Hepatocyte (in vitro differentiated cells): ENCODE measurements at regions not wholly inside any gene's neighbourhood (a gene's known extent, or its start where the extent isn't known, plus 50 kb on each side); places are given as distances from the start of the nearest gene placed in this dataset.

ENCODE experiments used
- DNase-seq: peaks from one replicate; pipeline ENCODE4 v3.0.0-alpha.2; 2016; ENCODE audit warnings: low spot score
- H2AFZ ChIP-seq: fragments of 200-600 bp; sonication (generic); 2 replicates; pipeline ENCODE4 v1.6.0; 2016; ENCODE audit warnings: antibody characterized with exemption, mild to moderate bottlenecking
- H3K27ac ChIP-seq: fragments of 200-600 bp; sonication (generic); 2 replicates; pipeline ENCODE4 v1.5.1; 2016; ENCODE audit warnings: mild to moderate bottlenecking
- H3K27me3 ChIP-seq: fragments of 200-600 bp; sonication (generic); 2 replicates; pipeline ENCODE4 v1.6.1; 2016
- H3K36me3 ChIP-seq: fragments of 200-600 bp; sonication (generic); replicated peaks from 2 replicates; pipeline ENCODE4 v1.5.1; 2016; ENCODE audit warnings: low read depth; ENCODE audit not compliant: insufficient read depth
- H3K4me1 ChIP-seq: fragments of 200-600 bp; sonication (generic); 2 replicates; pipeline ENCODE4 v1.5.1; 2016; ENCODE audit warnings: mild to moderate bottlenecking, moderate library complexity; ENCODE audit not compliant: insufficient read depth
- H3K4me2 ChIP-seq: fragments of 200-600 bp; sonication (generic); 2 replicates; pipeline ENCODE4 v1.6.0; 2016
- H3K4me3 ChIP-seq: fragments of 200-600 bp; sonication (generic); 2 replicates; pipeline ENCODE4 v1.5.1; 2016; ENCODE audit warnings: mild to moderate bottlenecking
- H3K79me2 ChIP-seq: fragments of 200-600 bp; sonication (generic); 2 replicates; pipeline ENCODE4 v1.6.0; 2017; ENCODE audit warnings: mild to moderate bottlenecking
- H3K9me2 ChIP-seq: fragments of 200-600 bp; sonication (generic); replicated peaks from 2 replicates; pipeline ENCODE4 v1.6.0; 2017; ENCODE audit warnings: mild to moderate bottlenecking; ENCODE audit not compliant: insufficient read depth
- H3K9me3 ChIP-seq: fragments of 200-600 bp; sonication (generic); 2 replicates; pipeline ENCODE4 v1.5.1; 2016; ENCODE audit warnings: low read depth, mild to moderate bottlenecking
- H4K20me1 ChIP-seq: fragments of 200-600 bp; sonication (generic); 2 replicates; pipeline ENCODE4 v1.6.0; 2016; ENCODE audit warnings: mild to moderate bottlenecking; ENCODE audit not compliant: insufficient read depth, poor library complexity, severe bottlenecking
- EZH2 ChIP-seq: fragments of 200-600 bp; sonication (generic); IDR thresholded peaks from 2 replicates; pipeline ENCODE4 v1.6.1; 2016; ENCODE audit warnings: antibody characterized with exemption, mild to moderate bottlenecking, borderline replicate concordance
- EZH2phosphoT487 ChIP-seq: fragments of 200-600 bp; sonication (generic); IDR thresholded peaks from one replicate; pipeline ENCODE4 v1.6.1; 2018; ENCODE audit warnings: antibody characterized with exemption, mild to moderate bottlenecking, low read depth, moderate library complexity; ENCODE audit not compliant: unreplicated experiment, severe bottlenecking
- WGBS: methylation state at CpG from one replicate; pipeline ENCODE4 v1.1.6; 2016; ENCODE audit warnings: low lambda C conversion rate; ENCODE audit errors: missing lambda C conversion rate; 5-methylcytosine and 5-hydroxymethylcytosine counted together
- TF ChIP-seq, protein P1 (sequence below): fragments of 200-600 bp; sonication (generic); IDR thresholded peaks from 2 replicates; pipeline ENCODE4 v1.5.1; 2016; ENCODE audit warnings: antibody characterized with exemption, mild to moderate bottlenecking; ENCODE audit not compliant: poor library complexity

DNA sequence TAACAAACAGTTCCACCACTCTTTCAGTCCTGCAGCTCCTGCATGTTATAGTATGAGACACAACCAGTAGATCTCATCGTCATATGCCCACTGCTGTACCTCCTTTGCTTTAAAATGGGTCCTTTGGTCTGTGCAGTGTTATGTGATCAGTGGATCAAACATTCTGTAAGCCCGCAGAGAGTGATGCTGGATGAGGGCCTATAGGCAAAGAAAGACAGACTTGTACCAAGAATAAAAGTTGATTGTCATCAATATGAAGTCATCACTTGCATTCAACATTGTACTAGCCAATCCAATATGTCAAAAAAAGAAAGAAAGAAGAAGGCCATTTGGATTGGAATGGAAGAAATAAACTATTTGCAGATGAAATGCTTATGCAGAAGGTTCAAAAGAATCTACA lies 79.8 kb upstream of the PHYHIPL start:
- 97% methylated on average over 2 of the region's 2 CpGs for WGBS
- Histone ChIP-seq H3K27ac (no peak overlapping the region), H3K36me3 (no peaks in the 10 kb centered on the region), H3K27me3 (no peaks in the 10 kb centered on the region), H3K4me1 (no peaks in the 10 kb centered on the region), H3K9me2 (no peaks in the 10 kb centered on the region), H3K4me2 (no peak overlapping the region), H3K4me3 (no peak overlapping the region), H2AFZ (no peak overlapping the region), H3K79me2 (no peaks in the 10 kb centered on the region), H4K20me1 (no peaks in the 10 kb centered on the region), H3K9me3 (no peaks in the 10 kb centered on the region)
- TF ChIP-seq, protein P1, sequence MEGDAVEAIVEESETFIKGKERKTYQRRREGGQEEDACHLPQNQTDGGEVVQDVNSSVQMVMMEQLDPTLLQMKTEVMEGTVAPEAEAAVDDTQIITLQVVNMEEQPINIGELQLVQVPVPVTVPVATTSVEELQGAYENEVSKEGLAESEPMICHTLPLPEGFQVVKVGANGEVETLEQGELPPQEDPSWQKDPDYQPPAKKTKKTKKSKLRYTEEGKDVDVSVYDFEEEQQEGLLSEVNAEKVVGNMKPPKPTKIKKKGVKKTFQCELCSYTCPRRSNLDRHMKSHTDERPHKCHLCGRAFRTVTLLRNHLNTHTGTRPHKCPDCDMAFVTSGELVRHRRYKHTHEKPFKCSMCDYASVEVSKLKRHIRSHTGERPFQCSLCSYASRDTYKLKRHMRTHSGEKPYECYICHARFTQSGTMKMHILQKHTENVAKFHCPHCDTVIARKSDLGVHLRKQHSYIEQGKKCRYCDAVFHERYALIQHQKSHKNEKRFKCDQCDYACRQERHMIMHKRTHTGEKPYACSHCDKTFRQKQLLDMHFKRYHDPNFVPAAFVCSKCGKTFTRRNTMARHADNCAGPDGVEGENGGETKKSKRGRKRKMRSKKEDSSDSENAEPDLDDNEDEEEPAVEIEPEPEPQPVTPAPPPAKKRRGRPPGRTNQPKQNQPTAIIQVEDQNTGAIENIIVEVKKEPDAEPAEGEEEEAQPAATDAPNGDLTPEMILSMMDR: no peak
- TF ChIP-seq EZH2 (no peak), EZH2phosphoT487 (no peak)
- no peak for DNase-seq

DNA sequence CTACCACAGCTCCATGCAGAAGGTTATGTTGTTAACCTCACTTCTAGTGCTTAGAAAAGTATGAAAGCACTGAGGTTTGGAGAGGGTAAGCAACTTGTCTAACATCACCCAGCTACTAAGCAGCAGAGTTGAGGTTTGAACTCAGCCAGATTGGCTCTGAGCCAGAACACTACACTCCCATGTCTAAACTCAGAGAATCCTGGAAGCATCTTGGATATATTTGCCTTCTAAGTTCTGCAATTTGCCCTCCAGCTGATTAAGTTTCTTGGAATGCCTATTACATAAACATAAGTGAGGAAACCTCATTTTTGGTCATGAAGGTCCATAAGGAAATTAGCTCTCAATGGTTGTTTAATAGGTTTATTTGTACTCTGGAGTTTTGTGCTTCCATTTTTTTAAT lies 78.1 kb upstream of the PHYHIPL start:
- peak; percentile 34 for DNase-seq
- H3K27ac ChIP-seq: peak overlapping the region; percentile 42
- H3K4me3 ChIP-seq: no peak overlapping the region
- no peaks in the 10 kb centered on the region for H4K20me1 ChIP-seq
- H3K4me2 ChIP-seq: peak overlapping the region; percentile 51
- no peaks in the 10 kb centered on the region for H3K36me3 ChIP-seq
- no peak overlapping the region for H2AFZ ChIP-seq
- TF ChIP-seq EZH2: no peak
- no peak for TF ChIP-seq EZH2phosphoT487
- TF ChIP-seq, protein P1: no peak
- H3K9me3 ChIP-seq: no peaks in the 10 kb centered on the region
- no peaks in the 10 kb centered on the region for H3K9me2 ChIP-seq
- H3K79me2 ChIP-seq: no peaks in the 10 kb centered on the region
- no peaks in the 10 kb centered on the region for H3K4me1 ChIP-seq
- H3K27me3 ChIP-seq: no peaks in the 10 kb centered on the region

DNA sequence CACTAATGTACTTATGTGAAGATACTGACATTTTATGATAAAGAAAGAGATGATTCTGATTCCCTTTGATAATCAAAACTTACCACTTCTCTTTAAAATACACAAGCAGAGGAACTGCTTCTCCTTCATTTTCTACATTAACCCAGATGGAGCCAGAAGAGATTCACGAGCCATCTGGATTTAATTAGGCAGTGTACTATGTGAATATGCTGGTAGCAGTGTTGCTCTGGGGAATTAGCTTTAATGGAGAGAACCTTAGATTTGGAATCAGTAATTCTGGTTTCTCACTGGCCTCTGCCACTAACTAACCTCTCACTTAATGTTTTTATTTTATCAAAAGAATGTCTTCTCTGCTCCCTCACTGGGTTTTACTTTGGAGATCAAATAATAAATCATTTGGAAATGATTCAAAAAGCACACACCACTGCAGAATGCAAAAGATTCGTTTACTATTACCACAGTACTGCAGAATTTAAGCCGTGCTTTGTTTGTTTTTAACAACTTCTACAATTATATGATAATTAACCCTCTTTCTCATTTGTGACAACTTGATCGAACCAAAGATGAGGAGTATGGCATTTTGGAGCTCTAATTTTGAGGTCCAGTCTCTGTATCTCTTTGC lies 77.5 kb upstream of the PHYHIPL start:
- Histone ChIP-seq H3K4me3 (no peak overlapping the region), H3K27me3 (no peaks in the 10 kb centered on the region), H2AFZ (no peak overlapping the region), H3K36me3 (no peaks in the 10 kb centered on the region), H3K4me1 (no peaks in the 10 kb centered on the region), H3K4me2 (peak overlapping the region; percentile 51), H3K9me2 (no peaks in the 10 kb centered on the region), H4K20me1 (no peaks in the 10 kb centered on the region), H3K79me2 (no peaks in the 10 kb centered on the region), H3K9me3 (no peaks in the 10 kb centered on the region), H3K27ac (peak overlapping the region; percentile 42)
- TF ChIP-seq EZH2phosphoT487 (no peak), EZH2 (no peak)
- TF ChIP-seq, protein P1: no peak
- 50% methylated on average over 4 of the region's 4 CpGs for WGBS
- peak; percentile 35 for DNase-seq
